Calu3 (cell line): ENCODE measurements at regions not wholly inside any gene's neighbourhood (a gene's known extent, or its start where the extent isn't known, plus 50 kb on each side); places are given as distances from the start of the nearest gene placed in this dataset.

Experiments used
- BruUV-seq: library from RNA; stranded (reverse); fragments of 400-500 nt; replicated peaks from 2 replicates; lab custom pipeline; 2021; lab: Mats Ljungman, UMichigan
- CTCF ChIA-PET: fragments of 300-600 bp; sonication (Branson Sonifier 250); formaldehyde crosslinking; loops from one replicate; lab custom pipeline; 2022; ENCODE audit warnings: antibody characterized with exemption; lab: Charles Lee
- DNase-seq: peaks from one replicate; pipeline ENCODE4 v3.0.0; 2022
- H3K27ac Mint-ChIP-seq: one replicate; pipeline ENCODE4 v1.8.0; 2022; ENCODE audit warnings: mixed read lengths; ENCODE audit not compliant: unreplicated experiment
- H3K27me3 Mint-ChIP-seq: one replicate; pipeline ENCODE4 v1.8.0; 2022; ENCODE audit warnings: mixed read lengths; ENCODE audit not compliant: unreplicated experiment
- H3K36me3 Mint-ChIP-seq: one replicate; pipeline ENCODE4 v1.8.0; 2022; ENCODE audit warnings: mild to moderate bottlenecking, moderate library complexity, mixed read lengths; ENCODE audit not compliant: insufficient read depth, unreplicated experiment
- H3K4me1 Mint-ChIP-seq: one replicate; pipeline ENCODE4 v1.8.0; 2022; ENCODE audit warnings: mild to moderate bottlenecking, low read depth, mixed read lengths; ENCODE audit not compliant: unreplicated experiment
- H3K4me3 Mint-ChIP-seq: one replicate; pipeline ENCODE4 v1.8.0; 2022; ENCODE audit warnings: mild to moderate bottlenecking, low read depth, moderate library complexity, mixed read lengths; ENCODE audit not compliant: unreplicated experiment
- H3K9me3 Mint-ChIP-seq: one replicate; pipeline ENCODE4 v1.8.0; 2022; ENCODE audit warnings: low read depth, mixed read lengths; ENCODE audit not compliant: unreplicated experiment
- CTCF ChIP-seq: fragments of 200-600 bp; IDR thresholded peaks from one replicate; pipeline ENCODE4 v1.8.0; 2022; ENCODE audit warnings: antibody characterized with exemption; ENCODE audit not compliant: unreplicated experiment
- intact Hi-C: fragments of 100-400 bp; cut with micrococcal nuclease; formaldehyde crosslinking; loops from one replicate; pipeline ENCODE4 v1.10.0; 2022; ENCODE audit not compliant: unreplicated experiment

DNA sequence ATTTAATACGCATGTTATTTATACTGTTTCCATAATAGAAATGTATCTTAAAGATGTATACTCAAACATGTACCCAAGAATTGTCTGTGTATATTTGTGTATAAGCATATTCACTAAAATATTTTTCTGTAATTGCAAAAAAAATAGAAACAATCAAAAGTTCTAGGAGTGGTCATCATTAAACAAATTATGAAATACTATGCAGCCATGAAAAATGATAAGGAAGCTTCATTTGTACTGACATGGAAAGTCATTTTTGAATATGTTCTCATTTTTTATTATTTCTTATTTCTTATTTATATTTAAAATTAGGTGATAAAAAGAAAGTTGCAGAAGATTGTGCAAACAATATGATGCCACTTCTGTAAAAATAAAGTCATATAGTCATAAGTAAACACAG lies 400.0 kb upstream of the AUTS2 start:
- no TSS peak for BruUV-seq
- Mint-ChIP-seq H3K4me1 (no peaks in the 10 kb centered on the region), H3K27me3 (no peaks in the 10 kb centered on the region), H3K36me3 (no peaks in the 10 kb centered on the region), H3K27ac (no peak overlapping the region), H3K4me3 (no peak overlapping the region), H3K9me3 (peaks cover 14% of the 10 kb centered on the region)
- TF ChIP-seq CTCF = no peak
- no peak for DNase-seq
- CTCF ChIA-PET = no interaction called here
- intact Hi-C loops = no loop called here

DNA sequence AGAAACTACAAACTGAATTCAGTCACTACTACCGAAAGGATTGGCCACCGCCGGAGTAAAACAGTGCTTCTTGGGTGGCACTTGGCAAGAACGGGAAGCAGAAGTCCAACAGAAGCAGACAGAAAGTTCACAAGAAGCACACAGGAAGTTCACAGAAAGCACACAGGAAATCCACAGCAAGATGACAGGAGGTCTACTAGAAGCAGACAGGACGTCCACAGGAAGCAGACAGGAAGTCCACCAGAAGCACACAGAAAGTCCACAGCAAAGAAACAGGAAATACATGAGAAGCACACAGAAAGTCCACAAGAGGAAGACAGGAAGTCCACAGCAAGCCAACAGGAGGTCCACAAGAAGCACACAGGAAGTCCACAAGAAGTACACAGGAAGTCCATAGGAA lies 399.2 kb upstream of the AUTS2 start:
- Mint-ChIP-seq H3K9me3 (peaks cover 11% of the 10 kb centered on the region), H3K36me3 (no peaks in the 10 kb centered on the region), H3K4me3 (no peak overlapping the region), H3K4me1 (no peaks in the 10 kb centered on the region), H3K27me3 (no peaks in the 10 kb centered on the region), H3K27ac (no peak overlapping the region)
- no peak for DNase-seq
- CTCF ChIA-PET = no interaction called here
- BruUV-seq = no TSS peak
- intact Hi-C loops = no loop called here
- TF ChIP-seq CTCF = no peak

DNA sequence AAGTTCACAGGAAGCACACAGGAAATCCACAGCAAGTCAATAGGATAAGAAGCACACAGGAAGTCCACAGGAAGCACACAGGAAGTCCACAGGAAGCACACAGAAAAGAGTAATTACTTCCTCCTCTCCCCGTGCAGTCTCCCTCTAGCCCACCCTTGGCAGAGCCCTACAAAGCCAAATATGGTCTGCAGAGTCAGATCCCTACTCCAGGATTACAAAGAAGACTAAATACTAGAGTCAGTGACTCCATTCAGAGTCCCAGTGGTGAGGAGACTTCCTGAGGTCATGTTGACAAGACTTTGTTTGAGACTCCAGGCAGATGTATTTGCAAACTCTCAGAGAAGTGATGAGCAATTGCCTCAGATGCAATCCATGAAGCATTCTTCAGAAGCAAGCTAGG lies 398.6 kb upstream of the AUTS2 start:
- no peak overlapping the region for H3K27ac Mint-ChIP-seq
- intact Hi-C loops = no loop called here
- H3K4me1 Mint-ChIP-seq = no peaks in the 10 kb centered on the region
- no peak overlapping the region for H3K4me3 Mint-ChIP-seq
- DNase-seq = no peak
- CTCF ChIA-PET = no interaction called here
- no peak for TF ChIP-seq CTCF
- no TSS peak for BruUV-seq
- no peaks in the 10 kb centered on the region for H3K27me3 Mint-ChIP-seq
- no peaks in the 10 kb centered on the region for H3K36me3 Mint-ChIP-seq
- H3K9me3 Mint-ChIP-seq = peaks cover 13% of the 10 kb centered on the region

GRCh38 chr7:69203871-69204270 lies 394.4 kb upstream of the AUTS2 start:
- intact Hi-C loops = no loop called here

More at GRCh38 chr7:69203871-69204270, 394.4 kb upstream of the AUTS2 start:
- no peaks in the 10 kb centered on the region for H3K27me3 Mint-ChIP-seq
- H3K27ac Mint-ChIP-seq = no peak overlapping the region
- H3K4me1 Mint-ChIP-seq = no peaks in the 10 kb centered on the region
- H3K9me3 Mint-ChIP-seq = peaks cover 17% of the 10 kb centered on the region
- CTCF ChIA-PET = no interaction called here
- BruUV-seq = no TSS peak
- DNase-seq = no peak
- H3K36me3 Mint-ChIP-seq = no peaks in the 10 kb centered on the region
- no peak for TF ChIP-seq CTCF
- no peak overlapping the region for H3K4me3 Mint-ChIP-seq
